ENCODE measurements at regions not wholly inside any gene's neighbourhood (a gene's known extent, or its start where the extent isn't known, plus 50 kb on each side); places are given as distances from the start of the nearest gene placed in this dataset.

GRCh38 chr6:4302524-4302923 is 167.1 kb upstream of the ECI2 start (continued):
- TF ChIP-seq ZNF639 (CRISPR knock-in tag; conservative IDR thresholded peaks at IDR 0.05 in 1 of 2, IDR thresholded peaks at IDR 0.05 in 1 of 2), result no peak
- TF ChIP-seq NFXL1 (CRISPR knock-in tag; IDR thresholded peaks at IDR 0.05), result no peak
- no peak for TF ChIP-seq ELF1 (tag; IDR thresholded peaks at IDR 0.05)
- no peak for TF ChIP-seq ZNF444 (CRISPR knock-in tag; IDR thresholded peaks at IDR 0.05)
- no peak for TF ChIP-seq BACH1 (tag; IDR thresholded peaks at IDR 0.05)
- no peak for TF ChIP-seq GMEB1 (CRISPR knock-in tag; IDR thresholded peaks at IDR 0.05)
- TF ChIP-seq BRD9 (IDR thresholded peaks at IDR 0.05; ENCODE audit: low read depth, partially characterized antibody), result no peak
- TF ChIP-seq NR2F6 (CRISPR knock-in tag; IDR thresholded peaks at IDR 0.05), result no peak
- TF ChIP-seq CBFA2T2 (conservative IDR thresholded peaks at IDR 0.05), result no peak
- no peak for TF ChIP-seq ZNF561 (CRISPR knock-in tag; conservative IDR thresholded peaks at IDR 0.05)
- TF ChIP-seq IRF9 (tag; IDR thresholded peaks at IDR 0.05), result no peak

All from K562 (cell line).